HG03066 (cell line): ENCODE measurements at regions not wholly inside any gene's neighbourhood (a gene's known extent, or its start where the extent isn't known, plus 50 kb on each side); places are given as distances from the start of the nearest gene placed in this dataset.
A peak's percentile ranks its signal among the peaks of the same experiment; 100 is the strongest.

Experiments used
- ATAC-seq: cut with Tn5 transposase; IDR thresholded peaks from one replicate; pipeline ENCODE4 v1.9.1; 2021; ENCODE audit warnings: low read depth; ENCODE audit not compliant: unreplicated experiment

DNA sequence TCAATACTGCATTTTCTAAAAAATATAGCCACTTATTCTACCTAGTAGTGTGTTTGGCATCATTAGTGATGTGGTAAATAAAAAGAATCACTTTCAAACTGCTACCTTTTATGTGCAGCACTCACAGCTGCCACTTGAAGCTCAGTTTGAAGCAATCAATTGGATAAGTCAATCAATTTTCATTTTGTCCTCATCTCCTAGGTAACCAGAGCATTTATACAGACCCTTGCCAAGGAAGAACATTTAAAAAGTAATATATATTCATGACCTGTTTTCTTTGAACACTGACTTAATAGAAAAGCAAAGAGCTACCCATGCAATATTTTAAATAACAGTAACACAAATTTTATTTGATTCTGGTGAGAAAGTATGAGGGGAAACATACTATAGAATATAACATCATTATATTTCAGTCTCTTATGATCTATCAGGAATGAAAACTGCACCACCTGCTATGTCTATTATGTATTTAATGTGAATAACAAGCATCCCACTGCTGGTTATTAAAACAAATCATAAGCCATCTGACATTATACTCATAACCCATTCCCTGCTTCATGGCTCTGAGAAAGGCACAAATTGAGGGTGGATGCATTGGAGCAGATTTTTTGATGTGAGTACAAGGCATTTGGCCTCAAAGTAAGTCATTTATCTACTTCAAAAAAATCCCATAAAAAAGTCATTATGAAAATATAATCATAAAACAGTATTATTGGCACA is 168.4 kb upstream of the C21orf91 start:
- no peak for ATAC-seq

DNA sequence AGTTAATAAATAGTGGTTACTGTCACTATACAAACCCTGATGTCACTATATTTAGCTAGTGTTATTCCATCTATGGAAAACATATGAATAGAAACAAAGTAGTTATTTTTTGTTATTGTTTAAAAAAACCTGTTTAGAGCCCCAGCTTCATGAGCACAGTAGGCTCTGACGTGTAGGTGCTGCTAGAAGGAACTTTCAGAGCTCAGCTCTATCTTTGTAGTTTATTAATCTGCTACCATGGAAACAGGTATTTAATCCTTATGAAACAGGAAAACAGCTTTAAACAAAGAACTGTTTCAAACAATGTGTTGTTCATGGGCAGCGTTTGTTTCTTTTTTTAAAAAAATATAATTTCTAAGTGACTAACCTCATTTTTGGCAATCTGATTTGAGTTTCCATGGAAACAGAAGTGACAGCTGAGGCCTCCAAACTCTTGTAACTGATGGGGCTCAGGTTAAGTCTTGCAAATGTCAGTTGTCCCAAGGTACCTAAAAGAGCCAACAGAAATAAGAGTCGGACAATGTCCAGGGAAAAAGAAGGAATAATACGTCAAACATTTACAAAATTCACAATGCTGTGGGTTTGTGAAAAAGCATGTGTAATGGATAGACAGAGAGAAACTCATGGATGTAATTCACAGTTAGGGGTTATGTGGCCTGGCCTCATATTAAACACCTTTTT is 162.0 kb upstream of the C21orf91 start:
- no peak for ATAC-seq

DNA sequence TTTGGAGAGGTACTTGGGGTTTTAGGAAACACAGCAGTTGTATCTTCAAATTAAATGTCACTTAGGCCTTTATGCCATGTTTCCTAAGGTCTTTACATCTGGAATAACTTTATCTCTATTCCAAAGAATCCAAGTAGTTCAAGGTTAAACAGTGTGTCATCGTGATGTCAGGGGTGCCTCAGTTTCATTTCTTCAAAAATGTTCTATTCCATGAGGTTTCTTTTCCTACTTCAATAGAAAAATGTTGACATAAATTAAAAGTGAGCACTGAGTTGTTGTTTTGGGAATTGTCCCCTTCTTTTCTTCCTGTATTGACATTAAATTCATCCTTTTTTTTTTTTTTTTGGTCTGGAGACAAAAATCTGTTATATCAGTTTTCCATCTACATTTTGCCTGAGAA is 160.6 kb upstream of the C21orf91 start:
- no peak for ATAC-seq

DNA sequence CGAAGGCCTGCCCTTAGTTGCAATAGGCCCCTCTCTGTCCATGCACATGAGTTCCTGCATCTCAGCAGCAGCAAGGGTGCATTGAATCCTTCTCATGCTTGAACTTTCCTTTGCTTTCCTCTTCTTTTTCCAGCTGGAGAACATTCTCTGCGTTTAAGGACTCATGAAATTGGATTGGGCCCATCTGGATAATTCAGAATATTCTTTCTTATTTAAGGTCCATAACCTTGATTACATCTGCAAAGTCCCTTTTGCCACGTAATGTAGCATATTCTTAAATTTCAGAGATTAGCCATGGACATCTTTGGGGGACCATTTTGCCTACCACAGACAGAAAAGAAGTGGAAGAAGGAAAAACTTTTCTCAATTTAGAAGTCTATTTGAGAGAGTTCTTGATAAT is 159.7 kb upstream of the C21orf91 start:
- no peak for ATAC-seq

DNA sequence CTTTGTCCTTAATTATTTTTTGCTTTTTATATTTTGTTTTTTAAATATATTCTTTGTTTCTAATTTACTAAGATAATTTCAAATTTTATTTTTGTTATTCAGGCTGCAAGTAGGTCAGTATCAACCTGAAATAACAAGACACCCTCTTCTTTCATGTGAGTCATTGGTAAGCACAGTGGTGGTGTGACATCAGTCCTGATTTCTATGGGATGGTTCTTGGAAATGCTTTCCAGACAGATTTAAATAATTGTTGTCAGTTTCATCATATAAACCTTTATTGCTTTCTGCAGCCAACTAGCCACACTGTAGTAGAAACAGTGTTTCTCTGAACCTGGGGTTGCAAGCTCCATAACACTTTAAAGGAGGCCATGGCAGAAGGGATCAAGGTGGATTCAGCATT is 157.5 kb upstream of the C21orf91 start:
- no peak for ATAC-seq

DNA sequence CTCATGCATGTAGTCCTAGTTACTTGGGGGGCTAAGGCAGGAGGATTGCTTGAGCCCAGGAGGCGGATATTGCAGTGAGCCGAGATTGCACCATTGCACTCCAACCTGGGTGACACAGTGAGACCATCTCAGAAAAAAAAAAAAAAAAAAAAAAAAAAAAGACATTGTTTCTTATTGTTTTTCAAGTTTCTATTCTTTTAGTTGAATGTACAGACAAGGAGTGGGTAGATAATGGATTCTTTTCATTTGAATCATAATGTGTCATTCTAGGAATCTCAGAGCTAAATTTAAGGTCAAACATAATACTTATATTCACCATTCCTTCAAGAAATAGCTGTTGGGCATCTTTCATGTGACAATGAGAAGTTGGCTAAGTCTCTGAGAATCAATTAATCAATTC is 157.0 kb upstream of the C21orf91 start:
- ATAC-seq = no peak

DNA sequence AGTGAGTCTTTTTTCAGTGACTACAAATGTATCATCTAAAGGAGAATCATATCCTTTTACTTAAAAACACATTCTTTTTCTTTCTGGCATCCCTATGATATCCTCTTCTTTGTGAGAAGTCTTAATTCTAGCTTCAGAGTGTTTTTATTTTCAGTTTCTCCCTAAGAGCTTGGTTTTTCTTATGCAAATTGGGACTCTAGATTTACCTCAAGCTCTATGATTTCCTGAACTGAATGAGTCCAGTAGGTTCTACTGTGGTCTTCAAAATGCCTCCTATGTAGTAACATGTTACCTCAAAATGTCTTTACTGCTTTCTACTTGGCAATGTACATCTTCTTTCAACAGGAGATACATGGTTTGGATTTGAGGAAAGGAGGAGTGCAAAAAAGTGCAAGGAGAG is 148.2 kb upstream of the C21orf91 start:
- ATAC-seq = no peak

DNA sequence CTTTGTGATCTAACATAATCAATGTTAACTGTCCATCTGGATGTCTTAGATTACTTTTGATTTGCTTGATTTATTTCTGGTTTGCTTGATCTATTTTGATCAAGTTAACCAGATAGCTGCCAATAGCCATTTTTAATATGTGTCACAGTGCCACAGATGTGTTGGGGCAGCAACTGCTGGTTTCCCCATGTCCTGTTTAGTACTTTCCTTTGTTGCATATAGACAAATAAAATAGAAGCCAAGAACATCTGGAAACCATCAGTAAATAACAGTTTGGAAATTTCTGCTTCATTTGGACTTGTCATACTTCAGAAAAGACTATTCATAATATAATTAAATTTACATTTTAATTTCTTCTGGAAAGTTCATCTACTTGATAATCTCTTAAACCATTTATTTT is 145.6 kb upstream of the C21orf91 start:
- no peak for ATAC-seq

DNA sequence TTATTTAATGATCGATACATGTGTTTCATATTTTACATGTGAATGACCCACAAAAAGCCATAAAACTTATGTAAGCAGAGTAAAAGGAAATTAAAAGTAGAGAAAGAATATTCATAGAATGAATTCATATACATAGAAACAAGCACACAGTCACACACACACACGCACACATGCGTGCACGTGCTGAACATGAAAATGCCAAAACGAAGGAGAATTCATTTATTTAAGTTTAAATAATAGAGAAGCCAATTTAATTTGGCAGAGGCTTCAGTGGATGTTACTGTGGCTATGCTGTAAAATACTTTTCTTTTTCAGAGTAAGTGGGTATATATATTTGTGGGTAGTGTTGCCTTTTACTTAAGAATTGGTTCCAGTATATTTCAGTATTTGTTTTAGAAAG is 145.0 kb upstream of the C21orf91 start:
- no peak for ATAC-seq

DNA sequence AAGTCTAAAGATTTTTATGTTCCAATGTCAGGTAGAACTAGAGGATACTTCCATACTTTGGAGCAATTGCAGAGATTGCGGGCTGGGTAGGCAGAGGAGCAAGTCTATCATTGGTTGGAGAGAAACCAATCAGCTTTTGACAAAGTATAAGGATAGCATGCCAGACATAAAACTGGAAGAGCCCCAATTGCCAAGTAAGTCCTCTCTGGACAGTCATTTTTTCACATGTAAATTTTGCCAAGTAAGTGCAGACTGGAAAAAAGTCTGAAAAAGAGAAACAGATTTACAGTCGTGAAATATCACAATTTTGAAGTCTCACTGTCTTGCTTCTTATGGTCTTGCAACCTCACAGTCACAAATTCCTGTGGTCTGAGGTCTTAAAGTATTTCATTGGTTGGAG is 131.4 kb upstream of the C21orf91 start:
- no peak for ATAC-seq

DNA sequence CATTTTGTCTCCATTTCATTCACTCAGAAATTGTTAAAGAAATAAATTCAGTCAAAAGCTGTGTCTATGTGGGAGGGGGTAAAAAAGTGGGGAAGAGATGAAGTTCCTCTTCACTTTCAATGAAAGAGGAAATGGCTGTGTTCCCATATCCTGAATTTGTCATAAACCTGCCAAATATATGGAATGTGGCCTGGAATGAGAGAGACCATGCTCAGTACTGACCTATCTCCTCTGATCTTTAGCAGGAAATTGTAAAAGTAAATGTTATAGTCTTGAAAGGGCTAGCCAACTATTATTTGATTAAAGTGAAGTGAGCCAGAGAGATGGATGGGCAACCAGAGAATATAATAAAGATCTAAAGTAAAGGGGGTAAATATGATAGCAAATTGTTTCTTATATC is 130.3 kb upstream of the C21orf91 start:
- no peak for ATAC-seq

DNA sequence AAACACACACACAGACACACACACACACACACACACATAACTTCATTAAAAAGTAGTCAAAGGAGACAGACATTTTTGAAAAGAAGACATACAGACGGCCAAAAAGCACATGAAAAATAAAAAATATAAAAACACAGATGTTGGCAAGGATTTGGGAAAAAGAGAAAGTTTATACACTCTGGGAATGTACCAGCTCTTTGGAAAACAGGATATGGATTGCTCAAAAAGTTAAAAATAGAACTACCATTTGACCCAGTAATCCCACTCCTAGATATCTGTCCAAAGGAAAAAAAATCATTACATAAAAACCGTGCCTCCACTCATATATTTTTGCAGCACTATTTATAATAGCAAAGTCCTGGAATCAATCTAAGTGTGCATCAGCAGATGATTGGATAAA is 128.4 kb upstream of the C21orf91 start:
- no peak for ATAC-seq

DNA sequence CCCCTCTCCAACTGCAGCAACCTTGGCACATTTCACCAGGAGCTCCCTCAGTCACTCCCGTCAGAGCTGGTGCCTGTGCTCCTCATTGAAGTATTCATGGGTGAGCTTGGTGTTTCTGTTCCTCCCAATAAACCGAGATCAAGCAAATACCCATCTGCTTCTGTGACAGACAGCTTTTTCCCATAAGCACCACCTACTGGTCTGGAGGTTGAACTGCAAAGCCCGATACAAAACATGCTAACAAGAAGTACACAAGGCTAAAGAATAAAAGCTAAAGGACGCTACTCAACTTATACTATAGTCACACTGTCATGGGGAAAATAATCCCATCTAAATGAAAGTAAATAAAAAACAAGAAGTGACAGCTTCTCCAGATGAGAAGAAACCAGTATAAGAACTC is 111.9 kb upstream of the C21orf91 start:
- ATAC-seq = no peak

DNA sequence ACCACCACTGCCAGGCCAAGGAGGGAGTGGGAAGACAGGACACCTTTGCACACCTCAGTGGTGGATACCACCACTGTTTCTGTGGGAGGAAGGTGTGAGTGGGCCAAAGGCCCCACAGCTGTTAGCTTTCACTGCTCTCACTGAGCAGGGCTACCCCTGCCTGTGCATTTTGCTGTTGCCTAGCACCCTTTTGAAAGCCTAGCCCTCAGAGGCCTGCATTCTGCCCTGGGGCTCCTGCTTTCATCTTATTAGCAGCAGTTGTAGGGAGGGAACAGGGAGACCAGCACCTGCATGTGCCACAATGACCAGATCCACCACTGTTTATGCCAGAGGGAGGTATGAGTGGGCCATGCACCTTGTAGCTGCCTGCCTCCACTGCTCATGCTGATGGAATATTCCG is 110.9 kb upstream of the C21orf91 start:
- no peak for ATAC-seq

DNA sequence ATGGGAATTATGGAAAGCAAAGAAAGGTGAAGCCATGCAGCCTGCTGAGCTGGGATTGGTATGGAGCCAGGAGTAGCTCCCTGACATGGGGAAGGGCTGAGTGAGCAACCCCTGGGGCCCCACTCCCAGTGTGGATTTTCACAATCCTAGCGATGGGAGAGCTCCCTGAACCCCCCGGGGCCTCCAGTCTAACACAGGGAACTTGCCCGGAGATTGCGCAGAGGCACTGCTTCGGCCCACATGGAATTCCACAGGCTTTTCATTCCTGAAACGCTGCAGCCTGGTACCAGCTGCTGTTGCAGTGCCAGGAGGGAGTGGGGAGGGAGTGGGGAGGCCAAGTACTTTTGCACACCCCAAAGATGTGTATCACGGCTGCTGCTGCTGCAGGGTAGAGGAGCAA is 110.4 kb upstream of the C21orf91 start:
- ATAC-seq = no peak

DNA sequence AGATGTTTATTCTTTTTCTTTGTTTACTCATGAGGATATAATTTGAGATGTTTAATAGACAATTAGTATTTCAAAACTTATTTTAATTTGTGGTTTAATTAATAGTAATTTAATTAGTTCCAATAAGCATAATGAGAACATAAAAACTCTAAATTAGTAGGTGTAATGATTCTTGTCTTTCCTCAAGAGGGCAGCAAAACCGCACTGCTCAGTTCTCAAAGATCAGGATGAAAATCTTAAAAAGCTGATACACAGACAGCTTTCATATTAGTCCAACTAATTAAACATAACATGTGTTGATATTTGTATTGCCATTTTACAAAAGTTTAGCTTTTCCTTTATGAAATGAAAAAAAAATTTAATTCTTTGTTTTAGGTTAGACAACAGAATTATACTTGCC is 106.7 kb upstream of the C21orf91 start:
- no peak for ATAC-seq

DNA sequence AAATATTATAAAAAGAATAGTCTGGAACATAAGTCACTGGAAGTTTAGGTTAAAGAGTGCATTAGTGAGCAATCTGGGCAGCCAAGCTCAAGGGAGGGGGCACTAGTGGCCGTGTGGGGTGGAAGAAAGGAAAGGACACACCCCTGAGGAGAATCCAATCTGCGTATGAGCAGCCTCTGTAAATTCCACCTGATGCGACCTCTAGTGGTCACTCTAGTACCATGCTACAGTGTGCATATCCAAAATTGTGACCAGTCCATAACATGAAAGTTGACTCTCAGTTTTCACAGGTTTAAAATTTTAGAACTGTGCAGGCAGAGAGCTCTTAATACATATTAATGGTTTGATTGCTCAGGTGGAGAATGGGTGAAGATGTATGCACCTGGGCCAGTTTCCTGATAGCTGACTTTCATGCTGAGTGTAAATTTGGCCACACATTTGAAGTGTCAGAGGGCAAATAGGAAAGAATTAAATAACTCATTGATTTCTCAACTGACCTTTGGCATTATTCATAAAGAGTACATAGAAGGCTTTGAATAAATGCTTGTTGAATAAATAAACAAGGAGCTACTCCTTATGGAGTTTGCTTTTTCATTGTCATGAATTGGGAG is 105.9 kb upstream of the C21orf91 start:
- peak; percentile 99 for ATAC-seq

DNA sequence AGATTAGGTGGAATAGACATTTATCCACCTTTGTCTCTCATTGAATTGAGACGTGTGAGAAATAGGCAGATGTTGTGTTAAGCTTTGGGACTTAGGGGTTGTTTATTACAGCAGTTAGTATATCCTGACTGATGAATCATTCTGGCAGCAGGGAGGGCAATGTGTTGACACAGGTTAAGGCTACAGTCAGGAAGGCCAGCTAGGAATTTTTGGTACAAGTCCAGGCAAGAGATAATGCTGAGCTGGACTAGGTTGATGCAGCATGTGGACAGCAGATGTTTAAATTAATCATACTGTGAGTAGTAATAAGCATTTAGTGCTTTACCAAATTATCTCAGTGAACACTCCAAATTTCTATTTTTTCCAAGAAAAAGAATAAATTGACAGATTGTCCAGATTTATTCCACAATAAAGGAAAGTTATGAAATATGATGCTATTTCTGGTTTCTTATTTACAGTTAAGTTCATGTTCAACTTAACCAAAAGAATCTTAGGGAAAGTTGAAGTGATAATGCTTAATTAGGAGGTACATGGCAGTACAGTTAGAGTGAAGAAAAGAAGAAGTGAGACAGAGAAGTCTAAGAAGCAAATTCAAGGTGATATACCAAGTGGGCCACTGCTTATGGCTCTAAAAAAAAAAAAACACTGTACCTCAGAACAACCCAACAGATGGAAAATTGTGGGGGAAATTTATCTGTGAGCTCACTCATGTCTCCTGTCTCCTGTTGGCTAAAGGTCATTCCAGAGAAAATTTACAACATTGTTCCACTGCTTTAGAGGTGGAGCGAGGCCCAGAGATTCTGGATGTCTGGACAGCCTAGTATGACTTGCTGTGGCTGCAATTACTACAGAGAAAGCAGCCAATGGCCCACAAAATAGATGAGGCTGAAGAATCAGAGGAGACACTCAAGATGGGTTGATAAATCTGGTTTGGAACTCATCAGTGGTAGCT is 102.7 kb upstream of the C21orf91 start:
- no peak for ATAC-seq

DNA sequence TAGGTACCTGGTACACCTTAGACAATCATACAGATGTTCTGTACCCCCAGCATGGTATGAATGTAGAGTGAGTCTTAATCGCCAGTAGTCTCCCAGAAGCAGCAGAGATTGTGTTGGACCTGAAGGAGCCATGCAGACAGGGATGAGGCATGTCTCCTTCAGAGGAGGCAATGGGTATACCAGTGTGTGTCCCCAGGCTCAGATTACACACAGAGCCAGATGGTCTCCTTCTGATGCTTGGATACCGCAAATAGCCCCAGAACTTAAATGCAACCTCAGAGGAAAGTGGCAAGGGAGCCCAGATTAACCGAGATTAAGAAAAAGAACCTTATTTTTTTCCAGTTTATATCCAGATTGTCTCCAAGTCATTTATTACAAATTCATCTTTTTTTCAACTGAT is 96.8 kb upstream of the C21orf91 start:
- ATAC-seq = no peak

DNA sequence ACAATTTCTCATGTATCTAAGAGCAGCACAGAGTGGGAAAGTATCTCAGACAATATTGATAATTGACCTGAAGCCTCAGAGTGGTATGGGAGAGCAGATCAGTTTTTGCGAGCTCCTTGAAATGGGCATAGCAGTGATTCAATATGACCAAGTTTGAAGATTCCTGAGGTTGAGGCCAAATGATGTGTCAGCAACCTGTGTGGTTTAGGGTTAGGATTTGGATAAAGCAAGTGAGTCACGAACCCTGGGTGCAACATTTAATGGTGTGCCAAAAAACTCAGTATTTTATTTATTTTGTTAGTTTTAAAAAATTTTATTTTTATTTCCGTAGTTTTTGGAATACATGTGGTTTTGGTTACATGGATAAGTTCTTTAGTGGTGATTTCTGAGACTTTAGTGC is 92.5 kb upstream of the C21orf91 start:
- no peak for ATAC-seq
